Keratinocyte (primary cell): ENCODE measurements at regions not wholly inside any gene's neighbourhood (a gene's known extent, or its start where the extent isn't known, plus 50 kb on each side); places are given as distances from the start of the nearest gene placed in this dataset.

Source experiments
- DNase-seq: peaks from one replicate; pipeline ENCODE4 v3.0.0-alpha.2; 2011; ENCODE audit warnings: low read depth, missing footprints, low spot score
- FAIRE-seq: peaks from 2 replicates; lab custom pipeline; 2011; peaks lifted over from hg19 to GRCh38; lab: Jason Lieb, UNC
- H2AFZ ChIP-seq: 2 replicates; pipeline ENCODE4 v1.6.0; 2012; ENCODE audit warnings: low read length, control low read depth, inconsistent platforms; ENCODE audit not compliant: control insufficient read depth
- H3K27ac ChIP-seq: 2 replicates; pipeline ENCODE4 v1.5.1; 2011; ENCODE audit warnings: low read length; ENCODE audit not compliant: control insufficient read depth, insufficient read depth
- H3K27me3 ChIP-seq: 3 replicates; pipeline ENCODE4 v1.6.0; 2011; ENCODE audit warnings: low read length; ENCODE audit not compliant: control insufficient read depth, insufficient read depth; ENCODE audit errors: extremely low read depth
- H3K36me3 ChIP-seq, 2 experiments: 2 replicates in 1 of 2; 3 replicates in 1 of 2; pipeline ENCODE4 v1.5.1; 2011; ENCODE audit warnings: low read length in 2 of 2, mild to moderate bottlenecking in 1 of 2; ENCODE audit not compliant: control insufficient read depth in 2 of 2, insufficient read depth in 2 of 2; ENCODE audit errors: extremely low read depth in 1 of 2
- H3K4me1 ChIP-seq: 3 replicates; pipeline ENCODE4 v1.5.1; 2011; ENCODE audit warnings: low read length; ENCODE audit not compliant: control insufficient read depth, insufficient read depth; ENCODE audit errors: extremely low read depth
- H3K4me2 ChIP-seq: 3 replicates; pipeline ENCODE4 v1.6.0; 2011; ENCODE audit warnings: low read depth, low read length; ENCODE audit not compliant: control insufficient read depth, insufficient read depth; ENCODE audit errors: extremely low read depth
- H3K4me3 ChIP-seq, 3 experiments: fragments of 200-600 bp in 1 of 3; sonication (generic) in 1 of 3; 2 replicates in 2 of 3; 3 replicates in 1 of 3; pipeline ENCODE4 v1.5.1; 2011 to 2016; ENCODE audit warnings: low read length in 3 of 3, mild to moderate bottlenecking in 3 of 3, control low read depth in 2 of 3, inconsistent platforms in 1 of 3, low read depth in 1 of 3, mixed read lengths in 1 of 3, mixed run types in 1 of 3, moderate library complexity in 1 of 3; ENCODE audit not compliant: control insufficient read depth in 2 of 3, insufficient read depth in 2 of 3; ENCODE audit errors: extremely low read depth in 1 of 3
- H3K79me2 ChIP-seq: 2 replicates; pipeline ENCODE4 v1.6.0; 2012; ENCODE audit warnings: low read length; ENCODE audit not compliant: control insufficient read depth, insufficient read depth
- H3K9ac ChIP-seq: 3 replicates; pipeline ENCODE4 v1.6.0; 2011; ENCODE audit warnings: low read length; ENCODE audit not compliant: control insufficient read depth, insufficient read depth; ENCODE audit errors: extremely low read depth
- H3K9me1 ChIP-seq: 3 replicates; pipeline ENCODE4 v1.6.0; 2011; ENCODE audit warnings: low read length; ENCODE audit not compliant: control insufficient read depth, insufficient read depth; ENCODE audit errors: extremely low read depth
- H3K9me3 ChIP-seq: 2 replicates; pipeline ENCODE4 v1.5.1; 2012; ENCODE audit warnings: low read depth, low read length; ENCODE audit not compliant: control insufficient read depth
- H4K20me1 ChIP-seq: 3 replicates; pipeline ENCODE4 v1.6.0; 2011; ENCODE audit warnings: low read length; ENCODE audit not compliant: control insufficient read depth, insufficient read depth; ENCODE audit errors: extremely low read depth
- EZH2 ChIP-seq: IDR thresholded peaks from one replicate; pipeline ENCODE4 v1.6.1; 2012; ENCODE audit warnings: inconsistent platforms, mild to moderate bottlenecking, low read length, moderate library complexity
- dilution Hi-C: fragments of 300-500 bp; cut with MboI; formaldehyde crosslinking; loops from one replicate; pipeline ENCODE4 v1.7.0; 2020; ENCODE audit warnings: low sequenced_read_pairs; ENCODE audit not compliant: extremely low pct_ligation_motif_present
- TF ChIP-seq, protein P1 (sequence below), 3 experiments: IDR thresholded peaks in 1 of 3; conservative IDR thresholded peaks in 1 of 3; optimal IDR thresholded peaks in 1 of 3; 2 replicates in 2 of 3; 3 replicates in 1 of 3; pipeline versions ENCODE3 to v1.5.1; 2011; ENCODE audit warnings: low read length in 3 of 3, mild to moderate bottlenecking in 3 of 3, moderate library complexity in 2 of 3, control low read depth in 1 of 3, inconsistent platforms in 1 of 3; ENCODE audit not compliant: insufficient read depth in 2 of 3; ENCODE audit errors: extremely low read depth in 1 of 3

DNA sequence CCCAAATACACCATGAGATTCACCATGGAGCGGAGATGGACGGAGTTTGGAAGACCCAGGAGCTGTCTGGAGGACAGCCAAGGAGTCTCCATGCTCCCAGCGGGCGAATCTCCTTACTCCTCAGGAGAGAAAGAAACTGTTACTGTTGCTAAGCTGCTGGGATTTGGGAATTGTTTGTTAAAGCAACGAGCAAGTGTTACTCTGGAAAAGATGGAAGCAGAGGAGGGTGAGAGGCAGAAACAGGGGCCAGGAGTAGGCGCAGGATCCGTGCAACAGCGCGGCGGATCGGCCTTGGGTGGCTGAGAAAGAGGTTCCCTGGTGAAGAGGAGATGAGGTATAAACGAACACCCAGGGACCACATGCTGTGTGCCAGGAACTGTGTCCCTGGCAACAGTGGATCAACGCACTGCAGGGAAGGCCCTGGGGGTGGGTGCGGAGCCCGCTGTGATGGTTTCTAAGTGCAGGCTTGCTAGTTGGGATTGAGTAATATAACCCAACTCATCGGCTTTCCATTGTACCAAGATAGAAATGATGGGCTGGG, 1436.4 kb downstream of the BRD1 start:
- H3K9me3 ChIP-seq, result peaks cover 6% of the 10 kb centered on the region

DNA sequence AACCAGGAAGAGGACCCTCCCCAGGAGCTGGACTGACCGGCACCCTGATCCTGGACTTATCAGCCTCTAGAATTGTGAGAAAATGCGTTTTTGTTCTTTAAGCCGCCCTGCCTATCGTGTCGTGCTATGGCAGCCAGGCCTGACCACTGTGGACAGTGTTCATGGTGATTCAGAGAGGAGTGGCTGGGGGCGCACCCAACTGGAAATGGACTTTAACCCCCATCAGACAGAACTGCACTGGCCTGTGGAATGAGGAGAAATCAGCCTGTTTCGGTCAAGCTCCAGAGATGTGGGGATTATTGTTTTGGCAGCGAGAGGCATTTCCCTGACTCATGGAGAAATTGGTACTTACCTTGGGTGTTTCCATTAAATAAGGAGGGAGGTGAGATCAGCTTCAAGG, 1437.8 kb downstream of the BRD1 start:
- Histone ChIP-seq H2AFZ (no peak overlapping the region), H3K9me3 (peaks cover 6% of the 10 kb centered on the region), H3K4me1 (no peaks in the 10 kb centered on the region), H3K36me3 (no peaks in the 10 kb centered on the region), H4K20me1 (no peaks in the 10 kb centered on the region), H3K79me2 (no peaks in the 10 kb centered on the region), H3K27ac (no peak overlapping the region), H3K9me1 (no peaks in the 10 kb centered on the region), H3K9ac (no peak overlapping the region), H3K27me3 (no peaks in the 10 kb centered on the region), H3K4me2 (no peak overlapping the region), H3K4me3 (no peak overlapping the region)
- no peak for FAIRE-seq
- DNase-seq, result no peak
- dilution Hi-C loops, result no loop called here
- no peak for TF ChIP-seq EZH2
- TF ChIP-seq, protein P1, sequence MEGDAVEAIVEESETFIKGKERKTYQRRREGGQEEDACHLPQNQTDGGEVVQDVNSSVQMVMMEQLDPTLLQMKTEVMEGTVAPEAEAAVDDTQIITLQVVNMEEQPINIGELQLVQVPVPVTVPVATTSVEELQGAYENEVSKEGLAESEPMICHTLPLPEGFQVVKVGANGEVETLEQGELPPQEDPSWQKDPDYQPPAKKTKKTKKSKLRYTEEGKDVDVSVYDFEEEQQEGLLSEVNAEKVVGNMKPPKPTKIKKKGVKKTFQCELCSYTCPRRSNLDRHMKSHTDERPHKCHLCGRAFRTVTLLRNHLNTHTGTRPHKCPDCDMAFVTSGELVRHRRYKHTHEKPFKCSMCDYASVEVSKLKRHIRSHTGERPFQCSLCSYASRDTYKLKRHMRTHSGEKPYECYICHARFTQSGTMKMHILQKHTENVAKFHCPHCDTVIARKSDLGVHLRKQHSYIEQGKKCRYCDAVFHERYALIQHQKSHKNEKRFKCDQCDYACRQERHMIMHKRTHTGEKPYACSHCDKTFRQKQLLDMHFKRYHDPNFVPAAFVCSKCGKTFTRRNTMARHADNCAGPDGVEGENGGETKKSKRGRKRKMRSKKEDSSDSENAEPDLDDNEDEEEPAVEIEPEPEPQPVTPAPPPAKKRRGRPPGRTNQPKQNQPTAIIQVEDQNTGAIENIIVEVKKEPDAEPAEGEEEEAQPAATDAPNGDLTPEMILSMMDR (optimal IDR thresholded peaks at IDR 0.05 in 1 of 3, IDR thresholded peaks at IDR 0.05 in 1 of 3, conservative IDR thresholded peaks at IDR 0.05 in 1 of 3; ENCODE audit: extremely low read depth in 1 of 3, insufficient read depth in 2 of 3, low read length in 3 of 3), result no peak

More for the DNA sequence above, 1436.4 kb downstream of the BRD1 start:
- Histone ChIP-seq H3K4me2 (no peak overlapping the region), H3K27ac (no peak overlapping the region), H3K4me1 (no peaks in the 10 kb centered on the region), H3K4me3 (no peak overlapping the region), H3K36me3 (no peaks in the 10 kb centered on the region), H3K27me3 (no peaks in the 10 kb centered on the region), H2AFZ (no peak overlapping the region), H3K79me2 (no peaks in the 10 kb centered on the region), H4K20me1 (no peaks in the 10 kb centered on the region), H3K9me1 (no peaks in the 10 kb centered on the region), H3K9ac (no peak overlapping the region)
- TF ChIP-seq, protein P1 (optimal IDR thresholded peaks at IDR 0.05 in 1 of 3, IDR thresholded peaks at IDR 0.05 in 1 of 3, conservative IDR thresholded peaks at IDR 0.05 in 1 of 3; ENCODE audit: extremely low read depth in 1 of 3, insufficient read depth in 2 of 3, low read length in 3 of 3), result no peak
- no peak for TF ChIP-seq EZH2
- FAIRE-seq (no peak), DNase-seq (no peak)
- dilution Hi-C loops, result no loop called here
